ENCODE measurements at regions not wholly inside any gene's neighbourhood (a gene's known extent, or its start where the extent isn't known, plus 50 kb on each side); places are given as distances from the start of the nearest gene placed in this dataset.

GRCh38 chr2:42951263-42951938 lies 159.0 kb upstream of the HAAO start:
- BruUV-seq (replicated peaks): no TSS peak
- DNase-seq (ENCODE audit: low spot score): no peak
- Histone ChIP-seq H2AFZ (ENCODE audit: low read length) (no peak overlapping the region), H3K79me2 (ENCODE audit: insufficient read depth, low read depth, low read length) (no peaks in the 10 kb centered on the region), H3K36me3 (ENCODE audit: insufficient read depth, low read length) (no peaks in the 10 kb centered on the region), H3K4me3 (ENCODE audit: low read depth, low read length, poor library complexity, severe bottlenecking) (no peak overlapping the region), H3K4me2 (ENCODE audit: low read length) (no peak overlapping the region), H4K20me1 (ENCODE audit: insufficient read depth, low read length) (no peaks in the 10 kb centered on the region), H3K4me1 (ENCODE audit: insufficient read depth, low read length, poor library complexity, severe bottlenecking) (peaks cover 23% of the 10 kb centered on the region), H3K9me3 (ENCODE audit: low read length) (no peaks in the 10 kb centered on the region), H3K9me2 (ENCODE audit: insufficient read depth, low read length) (no peaks in the 10 kb centered on the region), H3K27ac (ENCODE audit: low read depth, low read length, poor library complexity, severe bottlenecking) (no peak overlapping the region)
- ChIA-PET CTCF (ENCODE audit: unreplicated experiment) (no interaction called here), POLR2A (no interaction called here)
- intact Hi-C loops (cut with micrococcal nuclease; ENCODE audit: unreplicated experiment): no loop called here
- TF ChIP-seq EZH2phosphoT487 (IDR thresholded peaks at IDR 0.05; ENCODE audit: borderline replicate concordance, low read depth, low read length): no peak
- no peak for TF ChIP-seq CTCF (conservative IDR thresholded peaks at IDR 0.05; ENCODE audit: low read length)

GRCh38 chr2:42949125-42949524 lies 156.7 kb upstream of the HAAO start:
- peak overlapping the region; percentile 48 for H3K27ac ChIP-seq (ENCODE audit: low read depth, low read length, poor library complexity, severe bottlenecking)
- POLR2A ChIA-PET: no interaction called here

More at GRCh38 chr2:42949125-42949524, 156.7 kb upstream of the HAAO start:
- Histone ChIP-seq H3K9me2 (ENCODE audit: insufficient read depth, low read length) (no peaks in the 10 kb centered on the region), H2AFZ (ENCODE audit: low read length) (no peak overlapping the region), H3K4me3 (ENCODE audit: low read depth, low read length, poor library complexity, severe bottlenecking) (no peak overlapping the region), H3K36me3 (ENCODE audit: insufficient read depth, low read length) (no peaks in the 10 kb centered on the region), H4K20me1 (ENCODE audit: insufficient read depth, low read length) (no peaks in the 10 kb centered on the region), H3K9me3 (ENCODE audit: low read length) (no peaks in the 10 kb centered on the region), H3K79me2 (ENCODE audit: insufficient read depth, low read depth, low read length) (no peaks in the 10 kb centered on the region), H3K4me2 (ENCODE audit: low read length) (peak overlapping the region; percentile 21; the same call in 1 of the 2 replicates), H3K4me1 (ENCODE audit: insufficient read depth, low read length, poor library complexity, severe bottlenecking) (peaks cover 19% of the 10 kb centered on the region)
- peak; percentile 85 for DNase-seq (ENCODE audit: low spot score)
- TF ChIP-seq CTCF (conservative IDR thresholded peaks at IDR 0.05; ENCODE audit: low read length) (no peak), EZH2phosphoT487 (IDR thresholded peaks at IDR 0.05; ENCODE audit: borderline replicate concordance, low read depth, low read length) (no peak)
- CTCF ChIA-PET (ENCODE audit: unreplicated experiment): no interaction called here
- no TSS peak for BruUV-seq (replicated peaks)
- intact Hi-C loops (cut with micrococcal nuclease; ENCODE audit: unreplicated experiment): loop anchor here (5.0 kb wide), 2 partner anchors 122 to 593 kb away; no protein-coding TSS in a partner anchor

Data from OCI-LY7 (cell line).